WTC11 (cell line): ENCODE measurements at regions not wholly inside any gene's neighbourhood (a gene's known extent, or its start where the extent isn't known, plus 50 kb on each side); places are given as distances from the start of the nearest gene placed in this dataset.

ENCODE experiments used
- ATAC-seq: fragments of 200-7000 bp; cut with Tn5 transposase; 2 replicates; pipeline ENCODE4 v1.10.0; 2021; ENCODE audit warnings: mild to moderate bottlenecking, moderate library complexity
- CTCF ChIA-PET: fragments of 300-600 bp; sonication (Branson Sonifier 250); formaldehyde crosslinking; loops from one replicate; lab custom pipeline; 2021; ENCODE audit warnings: antibody characterized with exemption; lab: Charles Lee
- POLR2A ChIA-PET: fragments of 350-600 bp; sonication (Branson Sonifier 250); formaldehyde crosslinking; loops from one replicate; lab custom pipeline; 2021; ENCODE audit warnings: antibody characterized with exemption; lab: Charles Lee
- DNase-seq: peaks from one replicate; pipeline ENCODE4 v3.0.0; 2021; ENCODE audit warnings: low spot score
- H3K27ac Mint-ChIP-seq: 2 replicates; pipeline ENCODE4 v1.8.0; 2021; ENCODE audit warnings: mixed read lengths
- H3K27me3 Mint-ChIP-seq: 2 replicates; pipeline ENCODE4 v1.8.0; 2021; ENCODE audit warnings: low read depth, mild to moderate bottlenecking, moderate library complexity, mixed read lengths
- H3K36me3 Mint-ChIP-seq: 2 replicates; pipeline ENCODE4 v1.8.0; 2021; ENCODE audit warnings: mixed read lengths
- H3K4me1 Mint-ChIP-seq: 2 replicates; pipeline ENCODE4 v1.8.0; 2022; ENCODE audit warnings: mixed read lengths
- H3K4me3 Mint-ChIP-seq: 2 replicates; pipeline ENCODE4 v1.8.0; 2021; ENCODE audit warnings: mild to moderate bottlenecking, moderate library complexity, mixed read lengths
- H3K9me3 Mint-ChIP-seq: 2 replicates; pipeline ENCODE4 v1.8.0; 2021; ENCODE audit warnings: mixed read lengths
- EMX1 ChIP-seq: fragments of 250-450 bp; sonication (Bioruptor Pico); IDR thresholded peaks from 2 replicates; pipeline ENCODE4 v1.8.0; 2021; ENCODE audit warnings: mild to moderate bottlenecking
- HMGA2 ChIP-seq: fragments of 250-450 bp; sonication (Bioruptor Pico); IDR thresholded peaks from 2 replicates; pipeline ENCODE4 v1.4.0; 2021; ENCODE audit warnings: mild to moderate bottlenecking, moderate library complexity
- JUN ChIP-seq: sonication (generic); formaldehyde crosslinking; IDR thresholded peaks from 2 replicates; pipeline ENCODE4 v1.8.0; 2023; ENCODE audit warnings: mild to moderate bottlenecking, missing genetic modification reagents
- MYBL2 ChIP-seq: sonication (generic); formaldehyde crosslinking; IDR thresholded peaks from 2 replicates; pipeline ENCODE4 v1.8.1; 2023; ENCODE audit warnings: mild to moderate bottlenecking, moderate library complexity, missing genetic modification reagents
- SMAD3 ChIP-seq: sonication (generic); formaldehyde crosslinking; IDR thresholded peaks from 2 replicates; pipeline ENCODE4 v1.8.0; 2022; ENCODE audit warnings: missing genetic modification reagents, mild to moderate bottlenecking, borderline replicate concordance
- TEAD1 ChIP-seq: sonication (generic); formaldehyde crosslinking; IDR thresholded peaks from 2 replicates; pipeline ENCODE4 v1.8.0; 2022; ENCODE audit warnings: mild to moderate bottlenecking, missing genetic modification reagents
- ZBTB21 ChIP-seq: sonication (generic); formaldehyde crosslinking; IDR thresholded peaks from 2 replicates; pipeline ENCODE4 v1.8.1; 2023; ENCODE audit warnings: mild to moderate bottlenecking, missing genetic modification reagents, borderline replicate concordance
- ZNF263 ChIP-seq: sonication (generic); formaldehyde crosslinking; IDR thresholded peaks from 2 replicates; pipeline ENCODE4 v1.8.1; 2022; ENCODE audit warnings: low read depth, mild to moderate bottlenecking, moderate library complexity, missing genetic modification reagents
- ZNF532 ChIP-seq: fragments of 250-450 bp; sonication (Bioruptor Pico); IDR thresholded peaks from 2 replicates; pipeline ENCODE4 v1.9.0; 2021; ENCODE audit warnings: mild to moderate bottlenecking, borderline replicate concordance
- TF ChIP-seq, protein P1 (sequence below): fragments of 250-450 bp; sonication (Bioruptor Pico); IDR thresholded peaks from 2 replicates; pipeline ENCODE4 v1.8.0; 2021; ENCODE audit warnings: mild to moderate bottlenecking
- TF ChIP-seq, protein P2 (sequence below): sonication (generic); formaldehyde crosslinking; IDR thresholded peaks from 2 replicates; pipeline ENCODE4 v1.8.0; 2023; ENCODE audit warnings: mild to moderate bottlenecking, missing genetic modification reagents
- TF ChIP-seq, protein P3 (sequence below): sonication (generic); formaldehyde crosslinking; IDR thresholded peaks from 2 replicates; pipeline ENCODE4 v1.8.1; 2023; ENCODE audit warnings: mild to moderate bottlenecking, missing genetic modification reagents, borderline replicate concordance
- TF ChIP-seq, protein P4 (sequence below): sonication (generic); formaldehyde crosslinking; conservative IDR thresholded peaks from 2 replicates; pipeline ENCODE4 v1.8.1; 2022; ENCODE audit warnings: mild to moderate bottlenecking, missing genetic modification reagents
- TF ChIP-seq, protein P5 (sequence below): fragments of 250-450 bp; sonication (Bioruptor Pico); conservative IDR thresholded peaks from 2 replicates; pipeline ENCODE4 v1.9.0; 2021; ENCODE audit warnings: mild to moderate bottlenecking
- TF ChIP-seq, protein P6 (sequence below): fragments of 250-450 bp; sonication (Bioruptor Pico); IDR thresholded peaks from 2 replicates; pipeline ENCODE4 v1.9.0; 2021; ENCODE audit warnings: mild to moderate bottlenecking

GRCh38 chr13:50700664-50701305, 142.7 kb downstream of the DLEU7 start:
- Mint-ChIP-seq H3K27ac (no peak overlapping the region), H3K9me3 (no peaks in the 10 kb centered on the region)
- TF ChIP-seq, protein P1, sequence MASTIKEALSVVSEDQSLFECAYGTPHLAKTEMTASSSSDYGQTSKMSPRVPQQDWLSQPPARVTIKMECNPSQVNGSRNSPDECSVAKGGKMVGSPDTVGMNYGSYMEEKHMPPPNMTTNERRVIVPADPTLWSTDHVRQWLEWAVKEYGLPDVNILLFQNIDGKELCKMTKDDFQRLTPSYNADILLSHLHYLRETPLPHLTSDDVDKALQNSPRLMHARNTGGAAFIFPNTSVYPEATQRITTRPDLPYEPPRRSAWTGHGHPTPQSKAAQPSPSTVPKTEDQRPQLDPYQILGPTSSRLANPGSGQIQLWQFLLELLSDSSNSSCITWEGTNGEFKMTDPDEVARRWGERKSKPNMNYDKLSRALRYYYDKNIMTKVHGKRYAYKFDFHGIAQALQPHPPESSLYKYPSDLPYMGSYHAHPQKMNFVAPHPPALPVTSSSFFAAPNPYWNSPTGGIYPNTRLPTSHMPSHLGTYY (CRISPR knock-in tag): no peak
- no peak for TF ChIP-seq JUN
- TF ChIP-seq, all 79 proteins: peak for 0
- Mint-ChIP-seq H3K36me3 (no peaks in the 10 kb centered on the region), H3K4me1 (peaks cover 45% of the 10 kb centered on the region), H3K27me3 (no peaks in the 10 kb centered on the region), H3K4me3 (no peak overlapping the region)
- DNase-seq: no peak
- ChIA-PET POLR2A (no interaction called here), CTCF (interaction anchor here (0.8 to 1.5 kb wide), 3 partner anchors 100 to 511 kb away, joined by 3 to 5 read pairs (median 3); no protein-coding TSS in a partner anchor)
- no peak for ATAC-seq

GRCh38 chr13:50701469-50701868, 142.0 kb downstream of the DLEU7 start:
- H3K4me3 Mint-ChIP-seq: no peak overlapping the region
- H3K27me3 Mint-ChIP-seq: no peaks in the 10 kb centered on the region
- POLR2A ChIA-PET: no interaction called here
- peaks cover 40% of the 10 kb centered on the region for H3K4me1 Mint-ChIP-seq
- ATAC-seq: no peak
- no peaks in the 10 kb centered on the region for H3K9me3 Mint-ChIP-seq
- TF ChIP-seq SMAD3 (no peak), EMX1 (CRISPR knock-in tag) (no peak), HMGA2 (no peak), MYBL2 (no peak), ZNF532 (no peak), TEAD1 (CRISPR knock-in tag) (no peak), ZNF263 (CRISPR knock-in tag) (no peak), ZBTB21 (CRISPR knock-in tag) (no peak)
- TF ChIP-seq, protein P2, sequence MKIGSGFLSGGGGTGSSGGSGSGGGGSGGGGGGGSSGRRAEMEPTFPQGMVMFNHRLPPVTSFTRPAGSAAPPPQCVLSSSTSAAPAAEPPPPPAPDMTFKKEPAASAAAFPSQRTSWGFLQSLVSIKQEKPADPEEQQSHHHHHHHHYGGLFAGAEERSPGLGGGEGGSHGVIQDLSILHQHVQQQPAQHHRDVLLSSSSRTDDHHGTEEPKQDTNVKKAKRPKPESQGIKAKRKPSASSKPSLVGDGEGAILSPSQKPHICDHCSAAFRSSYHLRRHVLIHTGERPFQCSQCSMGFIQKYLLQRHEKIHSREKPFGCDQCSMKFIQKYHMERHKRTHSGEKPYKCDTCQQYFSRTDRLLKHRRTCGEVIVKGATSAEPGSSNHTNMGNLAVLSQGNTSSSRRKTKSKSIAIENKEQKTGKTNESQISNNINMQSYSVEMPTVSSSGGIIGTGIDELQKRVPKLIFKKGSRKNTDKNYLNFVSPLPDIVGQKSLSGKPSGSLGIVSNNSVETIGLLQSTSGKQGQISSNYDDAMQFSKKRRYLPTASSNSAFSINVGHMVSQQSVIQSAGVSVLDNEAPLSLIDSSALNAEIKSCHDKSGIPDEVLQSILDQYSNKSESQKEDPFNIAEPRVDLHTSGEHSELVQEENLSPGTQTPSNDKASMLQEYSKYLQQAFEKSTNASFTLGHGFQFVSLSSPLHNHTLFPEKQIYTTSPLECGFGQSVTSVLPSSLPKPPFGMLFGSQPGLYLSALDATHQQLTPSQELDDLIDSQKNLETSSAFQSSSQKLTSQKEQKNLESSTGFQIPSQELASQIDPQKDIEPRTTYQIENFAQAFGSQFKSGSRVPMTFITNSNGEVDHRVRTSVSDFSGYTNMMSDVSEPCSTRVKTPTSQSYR (CRISPR knock-in tag): no peak
- TF ChIP-seq, protein P3, sequence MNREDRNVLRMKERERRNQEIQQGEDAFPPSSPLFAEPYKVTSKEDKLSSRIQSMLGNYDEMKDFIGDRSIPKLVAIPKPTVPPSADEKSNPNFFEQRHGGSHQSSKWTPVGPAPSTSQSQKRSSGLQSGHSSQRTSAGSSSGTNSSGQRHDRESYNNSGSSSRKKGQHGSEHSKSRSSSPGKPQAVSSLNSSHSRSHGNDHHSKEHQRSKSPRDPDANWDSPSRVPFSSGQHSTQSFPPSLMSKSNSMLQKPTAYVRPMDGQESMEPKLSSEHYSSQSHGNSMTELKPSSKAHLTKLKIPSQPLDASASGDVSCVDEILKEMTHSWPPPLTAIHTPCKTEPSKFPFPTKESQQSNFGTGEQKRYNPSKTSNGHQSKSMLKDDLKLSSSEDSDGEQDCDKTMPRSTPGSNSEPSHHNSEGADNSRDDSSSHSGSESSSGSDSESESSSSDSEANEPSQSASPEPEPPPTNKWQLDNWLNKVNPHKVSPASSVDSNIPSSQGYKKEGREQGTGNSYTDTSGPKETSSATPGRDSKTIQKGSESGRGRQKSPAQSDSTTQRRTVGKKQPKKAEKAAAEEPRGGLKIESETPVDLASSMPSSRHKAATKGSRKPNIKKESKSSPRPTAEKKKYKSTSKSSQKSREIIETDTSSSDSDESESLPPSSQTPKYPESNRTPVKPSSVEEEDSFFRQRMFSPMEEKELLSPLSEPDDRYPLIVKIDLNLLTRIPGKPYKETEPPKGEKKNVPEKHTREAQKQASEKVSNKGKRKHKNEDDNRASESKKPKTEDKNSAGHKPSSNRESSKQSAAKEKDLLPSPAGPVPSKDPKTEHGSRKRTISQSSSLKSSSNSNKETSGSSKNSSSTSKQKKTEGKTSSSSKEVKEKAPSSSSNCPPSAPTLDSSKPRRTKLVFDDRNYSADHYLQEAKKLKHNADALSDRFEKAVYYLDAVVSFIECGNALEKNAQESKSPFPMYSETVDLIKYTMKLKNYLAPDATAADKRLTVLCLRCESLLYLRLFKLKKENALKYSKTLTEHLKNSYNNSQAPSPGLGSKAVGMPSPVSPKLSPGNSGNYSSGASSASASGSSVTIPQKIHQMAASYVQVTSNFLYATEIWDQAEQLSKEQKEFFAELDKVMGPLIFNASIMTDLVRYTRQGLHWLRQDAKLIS (CRISPR knock-in tag): no peak
- TF ChIP-seq, protein P4, sequence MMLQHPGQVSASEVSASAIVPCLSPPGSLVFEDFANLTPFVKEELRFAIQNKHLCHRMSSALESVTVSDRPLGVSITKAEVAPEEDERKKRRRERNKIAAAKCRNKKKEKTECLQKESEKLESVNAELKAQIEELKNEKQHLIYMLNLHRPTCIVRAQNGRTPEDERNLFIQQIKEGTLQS: no peak
- TF ChIP-seq, protein P5, sequence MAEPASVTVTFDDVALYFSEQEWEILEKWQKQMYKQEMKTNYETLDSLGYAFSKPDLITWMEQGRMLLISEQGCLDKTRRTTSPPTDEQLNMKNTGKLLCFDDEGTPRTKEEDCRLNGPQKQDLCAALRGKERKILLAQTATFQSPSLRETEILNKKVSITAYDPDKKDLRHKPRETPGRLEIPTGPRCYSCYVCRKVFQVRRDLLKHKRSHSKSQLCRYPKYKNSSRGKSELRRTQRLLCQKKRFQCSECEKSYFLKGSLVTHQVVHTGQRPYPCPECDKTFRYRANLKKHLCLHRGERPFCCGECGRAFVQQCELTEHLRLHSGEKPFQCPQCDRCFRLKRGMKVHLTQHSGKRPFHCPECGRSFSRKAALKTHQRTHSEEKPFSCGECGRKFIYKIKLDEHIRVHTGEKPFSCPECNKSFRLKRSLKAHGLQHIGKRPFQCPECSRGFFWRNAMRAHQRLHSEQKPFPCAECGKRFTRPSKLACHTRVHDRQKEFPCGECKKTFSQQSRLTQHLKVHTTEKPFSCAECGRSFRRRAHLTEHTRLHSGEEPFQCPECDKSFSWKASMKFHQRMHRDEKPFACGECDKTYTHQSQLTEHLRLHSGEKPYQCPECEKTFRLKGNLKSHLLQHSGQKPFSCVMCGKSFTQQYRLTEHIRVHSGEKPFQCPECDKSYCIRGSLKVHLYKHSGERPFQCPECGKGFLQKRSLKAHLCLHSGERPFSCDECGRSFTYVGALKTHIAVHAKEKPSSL (CRISPR knock-in tag): no peak
- TF ChIP-seq, protein P6, sequence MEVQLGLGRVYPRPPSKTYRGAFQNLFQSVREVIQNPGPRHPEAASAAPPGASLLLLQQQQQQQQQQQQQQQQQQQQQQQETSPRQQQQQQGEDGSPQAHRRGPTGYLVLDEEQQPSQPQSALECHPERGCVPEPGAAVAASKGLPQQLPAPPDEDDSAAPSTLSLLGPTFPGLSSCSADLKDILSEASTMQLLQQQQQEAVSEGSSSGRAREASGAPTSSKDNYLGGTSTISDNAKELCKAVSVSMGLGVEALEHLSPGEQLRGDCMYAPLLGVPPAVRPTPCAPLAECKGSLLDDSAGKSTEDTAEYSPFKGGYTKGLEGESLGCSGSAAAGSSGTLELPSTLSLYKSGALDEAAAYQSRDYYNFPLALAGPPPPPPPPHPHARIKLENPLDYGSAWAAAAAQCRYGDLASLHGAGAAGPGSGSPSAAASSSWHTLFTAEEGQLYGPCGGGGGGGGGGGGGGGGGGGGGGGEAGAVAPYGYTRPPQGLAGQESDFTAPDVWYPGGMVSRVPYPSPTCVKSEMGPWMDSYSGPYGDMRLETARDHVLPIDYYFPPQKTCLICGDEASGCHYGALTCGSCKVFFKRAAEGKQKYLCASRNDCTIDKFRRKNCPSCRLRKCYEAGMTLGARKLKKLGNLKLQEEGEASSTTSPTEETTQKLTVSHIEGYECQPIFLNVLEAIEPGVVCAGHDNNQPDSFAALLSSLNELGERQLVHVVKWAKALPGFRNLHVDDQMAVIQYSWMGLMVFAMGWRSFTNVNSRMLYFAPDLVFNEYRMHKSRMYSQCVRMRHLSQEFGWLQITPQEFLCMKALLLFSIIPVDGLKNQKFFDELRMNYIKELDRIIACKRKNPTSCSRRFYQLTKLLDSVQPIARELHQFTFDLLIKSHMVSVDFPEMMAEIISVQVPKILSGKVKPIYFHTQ: no peak
- CTCF ChIA-PET: interaction anchor here (1.0 to 1.5 kb wide), 2 partner anchors 211 to 512 kb away, joined by 3 to 5 read pairs; no protein-coding TSS in a partner anchor
- H3K36me3 Mint-ChIP-seq: no peaks in the 10 kb centered on the region
- no peak for DNase-seq
- H3K27ac Mint-ChIP-seq: peak overlapping the region; percentile 33; the same call in 1 of the 2 replicates
